HG03045 (cell line): ENCODE measurements at regions not wholly inside any gene's neighbourhood (a gene's known extent, or its start where the extent isn't known, plus 50 kb on each side); places are given as distances from the start of the nearest gene placed in this dataset.
"Not testable (repeated sequence)": the region's sequence is repeated elsewhere in the genome, so short reads cannot be mapped to it uniquely, and the experiment has no call there.

Experiments used
- ATAC-seq: cut with Tn5 transposase; IDR thresholded peaks from one replicate; pipeline ENCODE4 v1.9.1; 2021; ENCODE audit warnings: mild to moderate bottlenecking, moderate library complexity; ENCODE audit not compliant: unreplicated experiment

GRCh38 chr18:10077986-10078385 lies 164.2 kb downstream of the VAPA start:
- ATAC-seq, result no peak

DNA sequence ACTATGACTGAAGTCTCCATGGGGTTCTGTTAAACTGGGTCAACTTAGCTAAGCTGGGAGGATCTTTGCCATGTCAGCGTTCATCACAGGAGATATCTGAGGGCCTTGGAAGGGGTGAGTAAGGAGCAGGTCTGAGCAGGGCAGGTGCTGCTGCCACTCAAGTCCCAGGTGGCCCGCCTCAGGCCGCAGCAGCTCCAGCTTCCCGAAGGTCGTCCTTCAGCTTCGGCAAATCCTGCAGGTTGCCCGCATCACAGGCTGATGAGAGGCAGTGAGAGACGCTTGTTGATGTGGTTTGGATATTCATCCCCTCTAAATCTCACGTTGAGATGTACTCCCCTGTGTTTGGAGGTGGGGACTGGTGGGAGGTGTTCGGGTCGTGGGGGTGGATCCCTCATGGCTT lies 166.6 kb downstream of the VAPA start:
- ATAC-seq, result no peak

- no peak for ATAC-seq
Observed at GRCh38 chr18:10081492-10081891, 167.7 kb downstream of the VAPA start.

GRCh38 chr18:10085416-10085815 lies 171.6 kb downstream of the VAPA start:
- no peak for ATAC-seq

GRCh38 chr18:10085876-10086275 lies 172.1 kb downstream of the VAPA start:
- ATAC-seq, result no peak

GRCh38 chr18:10086458-10087210 lies 172.8 kb downstream of the VAPA start:
- ATAC-seq, result no peak

GRCh38 chr18:10088734-10089133 lies 174.9 kb downstream of the VAPA start:
- no peak for ATAC-seq

GRCh38 chr18:10089881-10090280 lies 176.1 kb downstream of the VAPA start:
- no peak for ATAC-seq

DNA sequence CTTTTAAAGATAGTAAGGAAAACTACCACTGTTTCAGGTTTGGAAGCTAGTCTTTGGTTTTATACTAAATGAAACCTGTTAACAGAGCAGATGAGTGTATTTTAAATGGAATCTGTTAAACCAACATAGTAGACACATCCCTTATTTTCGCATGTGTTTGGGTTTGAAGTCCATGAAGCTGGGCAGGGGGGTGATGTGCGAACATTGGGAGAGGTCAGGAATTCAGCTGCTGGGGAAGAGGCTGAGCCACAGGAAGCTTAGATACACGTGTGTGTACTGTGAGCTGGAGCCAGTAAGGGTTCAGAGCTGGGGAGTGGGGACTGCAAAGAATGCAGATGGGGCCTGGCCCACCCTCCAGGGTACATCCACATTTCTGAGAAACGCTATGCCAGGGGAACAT lies 176.9 kb downstream of the VAPA start:
- ATAC-seq, result no peak

- ATAC-seq, result no peak
Observed at GRCh38 chr18:10093445-10093844, 179.6 kb downstream of the VAPA start.

DNA sequence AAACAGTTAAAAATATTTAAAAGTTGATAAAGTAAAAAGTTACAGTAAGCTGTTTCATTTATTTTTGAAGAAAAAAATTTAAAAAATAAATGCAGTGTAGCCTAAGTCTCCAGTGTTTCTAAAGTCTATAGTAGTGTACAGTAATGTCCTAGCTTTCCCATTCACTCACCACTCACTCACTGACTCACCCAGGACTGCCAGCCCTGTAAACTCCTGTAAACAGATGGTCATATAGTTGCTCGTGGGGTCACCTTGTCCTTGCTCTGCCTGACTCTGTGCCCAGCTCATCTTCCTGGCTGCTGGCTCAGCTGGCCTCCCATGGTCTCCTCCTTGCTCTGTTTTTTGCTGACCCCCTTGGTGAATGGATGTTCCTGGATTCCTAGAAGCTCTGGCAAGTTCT lies 180.3 kb downstream of the VAPA start:
- ATAC-seq, result no peak

- ATAC-seq, result no peak
Observed at GRCh38 chr18:10094655-10095054, 180.8 kb downstream of the VAPA start.

GRCh38 chr18:10095356-10095755 lies 181.5 kb downstream of the VAPA start:
- ATAC-seq, result no peak

- no peak for ATAC-seq
Observed at GRCh38 chr18:10099539-10100140, 185.8 kb downstream of the VAPA start.

DNA sequence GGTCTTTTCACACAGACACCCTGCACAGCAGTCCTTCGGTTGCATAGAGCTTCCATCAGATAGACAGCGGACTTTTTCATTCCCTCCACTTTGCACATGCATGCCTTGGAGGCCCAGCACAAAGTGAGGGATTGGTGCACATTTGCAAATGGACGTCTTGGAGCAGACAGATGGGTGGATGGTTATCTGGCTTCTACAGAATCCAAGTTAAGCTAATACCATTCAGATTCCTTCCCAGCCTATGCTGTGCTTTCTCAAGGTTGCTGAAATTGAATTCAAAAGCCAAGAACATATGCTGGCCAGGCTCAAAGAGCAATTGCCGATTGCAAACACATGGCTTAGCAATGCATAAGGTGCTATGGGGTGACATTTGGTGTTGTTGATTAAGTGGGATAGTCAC lies 186.4 kb downstream of the VAPA start:
- ATAC-seq, result no peak

GRCh38 chr18:10100941-10101701 lies 187.3 kb downstream of the VAPA start:
- ATAC-seq, result no peak

- no peak for ATAC-seq
Observed at GRCh38 chr18:10101729-10102128, 187.9 kb downstream of the VAPA start.

- not testable (repeated sequence) for ATAC-seq
Observed at GRCh38 chr18:10105118-10105517, 191.3 kb downstream of the VAPA start.

GRCh38 chr18:10111191-10111590 lies 197.4 kb downstream of the VAPA start:
- no peak for ATAC-seq

GRCh38 chr18:10111944-10112343 lies 198.1 kb downstream of the VAPA start:
- ATAC-seq, result no peak

GRCh38 chr18:10113121-10114022 lies 199.6 kb downstream of the VAPA start:
- ATAC-seq, result no peak
